Neural cell (in vitro differentiated cells): ENCODE measurements at regions not wholly inside any gene's neighbourhood (a gene's known extent, or its start where the extent isn't known, plus 50 kb on each side); places are given as distances from the start of the nearest gene placed in this dataset.

ENCODE experiments used
- H2AFZ ChIP-seq: fragments of 200-600, 300-800 bp; sonication (generic), shearing (Covaris generic); 2 replicates; pipeline ENCODE4 v1.6.0; 2014; ENCODE audit warnings: low read depth, mild to moderate bottlenecking, antibody characterized with exemption, low read length, moderate library complexity
- H3F3A ChIP-seq: fragments of 200-600 bp; shearing (Covaris generic); 2 replicates; pipeline ENCODE4 v1.6.1; 2016; ENCODE audit warnings: mild to moderate bottlenecking, moderate library complexity, mixed read lengths, antibody characterized with exemption, low read length; ENCODE audit not compliant: insufficient read depth, poor library complexity, severe bottlenecking
- H3K27ac ChIP-seq: fragments of 200-600, 300-800 bp; sonication (generic), shearing (Covaris generic); 2 replicates; pipeline ENCODE4 v1.5.1; 2014; ENCODE audit warnings: mild to moderate bottlenecking, low read length, moderate library complexity
- H3K27me3 ChIP-seq: fragments of 300-800, 200-600 bp; sonication (generic), shearing (Covaris generic); 2 replicates; pipeline ENCODE4 v1.6.0; 2014; ENCODE audit warnings: mild to moderate bottlenecking, low read depth, low read length, moderate library complexity; ENCODE audit not compliant: insufficient read depth
- H3K36me3 ChIP-seq: fragments of 300-800, 200-600 bp; sonication (generic), shearing (Covaris generic); 2 replicates; pipeline ENCODE4 v1.5.1; 2014; ENCODE audit warnings: mild to moderate bottlenecking, antibody characterized with exemption, low read length, moderate library complexity; ENCODE audit not compliant: insufficient read depth
- H3K4me2 ChIP-seq: fragments of 300-800, 200-600 bp; sonication (generic), shearing (Covaris generic); 2 replicates; pipeline ENCODE4 v1.6.0; 2014; ENCODE audit warnings: mild to moderate bottlenecking, low read length
- H3K4me3 ChIP-seq: fragments of 300-800, 200-600 bp; sonication (generic), shearing (Covaris generic); 2 replicates; pipeline ENCODE4 v1.5.1; 2014; ENCODE audit warnings: mild to moderate bottlenecking, low read length, moderate library complexity
- H3K79me2 ChIP-seq: fragments of 200-600 bp; shearing (Covaris generic); replicated peaks from 2 replicates; pipeline ENCODE4 v1.6.0; 2014; ENCODE audit warnings: mild to moderate bottlenecking, low read length, moderate library complexity; ENCODE audit not compliant: insufficient read depth
- H3K9ac ChIP-seq: fragments of 300-800, 200-600 bp; sonication (generic), shearing (Covaris generic); 2 replicates; pipeline ENCODE4 v1.6.1; 2016; ENCODE audit warnings: mild to moderate bottlenecking, low read length, mixed read lengths
- H3K9me2 ChIP-seq: fragments of 200-600 bp; shearing (Covaris generic); 2 replicates; pipeline ENCODE4 v1.6.1; 2016; ENCODE audit warnings: mild to moderate bottlenecking, low read length, mixed read lengths; ENCODE audit not compliant: insufficient read depth
- H3K9me3 ChIP-seq: fragments of 200-600, 300-800 bp; sonication (generic), shearing (Covaris generic); 2 replicates; pipeline ENCODE4 v1.6.1; 2016; ENCODE audit warnings: mild to moderate bottlenecking, mixed run types, low read length, moderate library complexity, mixed read lengths
- H4K20me1 ChIP-seq: fragments of 200-600 bp; shearing (Covaris generic); 2 replicates; pipeline ENCODE4 v1.6.1; 2016; ENCODE audit warnings: mild to moderate bottlenecking, mixed run types; ENCODE audit not compliant: insufficient read depth
- CTCF ChIP-seq: fragments of 450-650 bp; IDR thresholded peaks from 2 replicates; pipeline ENCODE4 v1.5.1; 2014; ENCODE audit warnings: antibody characterized with exemption, mild to moderate bottlenecking, moderate library complexity; ENCODE audit not compliant: poor library complexity, severe bottlenecking
- EP300 ChIP-seq: fragments of 450-650 bp; conservative IDR thresholded peaks from 2 replicates; pipeline ENCODE4 v1.6.1; 2014; ENCODE audit warnings: antibody characterized with exemption, mild to moderate bottlenecking, moderate library complexity; ENCODE audit not compliant: poor library complexity, severe bottlenecking
- EZH2 ChIP-seq: fragments of 200-600, 300-800 bp; shearing (Covaris generic), sonication (generic); IDR thresholded peaks from 2 replicates; pipeline ENCODE4 v1.6.1; 2014; ENCODE audit warnings: antibody characterized with exemption, low read length, borderline replicate concordance, mild to moderate bottlenecking; ENCODE audit not compliant: insufficient read depth, poor library complexity, severe bottlenecking
- MXI1 ChIP-seq: fragments of 450-650 bp; conservative IDR thresholded peaks from 2 replicates; pipeline ENCODE4 v1.6.1; 2014; ENCODE audit warnings: antibody characterized with exemption, mild to moderate bottlenecking; ENCODE audit not compliant: poor library complexity, severe bottlenecking
- POLR2AphosphoS5 ChIP-seq: IDR thresholded peaks from 2 replicates; pipeline ENCODE4 v1.6.1; 2012
- RAD21 ChIP-seq: fragments of 450-650 bp; conservative IDR thresholded peaks from 2 replicates; pipeline ENCODE4 v1.6.1; 2014; ENCODE audit warnings: antibody characterized with exemption, mild to moderate bottlenecking, moderate library complexity
- REST ChIP-seq: IDR thresholded peaks from 2 replicates; pipeline ENCODE4 v1.6.1; 2012; ENCODE audit warnings: borderline replicate concordance
- SMC3 ChIP-seq: fragments of 450-650 bp; conservative IDR thresholded peaks from 2 replicates; pipeline ENCODE4 v1.6.1; 2014; ENCODE audit warnings: antibody characterized with exemption, mild to moderate bottlenecking, moderate library complexity; ENCODE audit not compliant: poor library complexity
- TAF1 ChIP-seq: IDR thresholded peaks from 2 replicates; pipeline ENCODE4 v1.6.1; 2012; ENCODE audit warnings: low read depth

- Histone ChIP-seq H3K4me3 (no peak overlapping the region), H3K27ac (no peak overlapping the region), H3K9ac (no peak overlapping the region), H3K4me2 (no peak overlapping the region), H3K9me2 (no peaks in the 10 kb centered on the region), H3K27me3 (no peaks in the 10 kb centered on the region), H4K20me1 (no peaks in the 10 kb centered on the region), H3F3A (no peaks in the 10 kb centered on the region), H3K9me3 (no peaks in the 10 kb centered on the region), H3K36me3 (no peaks in the 10 kb centered on the region), H3K79me2 (no peaks in the 10 kb centered on the region), H2AFZ (no peak overlapping the region)
- TF ChIP-seq TAF1, result no peak
- no peak for TF ChIP-seq POLR2AphosphoS5
- no peak for TF ChIP-seq MXI1
- no peak for TF ChIP-seq EZH2
- TF ChIP-seq SMC3, result no peak
- no peak for TF ChIP-seq CTCF
- no peak for TF ChIP-seq REST
- TF ChIP-seq RAD21, result no peak
- TF ChIP-seq EP300, result no peak
Measured at GRCh38 chr12:30243426-30243825, 452.2 kb downstream of the IPO8 start.

DNA sequence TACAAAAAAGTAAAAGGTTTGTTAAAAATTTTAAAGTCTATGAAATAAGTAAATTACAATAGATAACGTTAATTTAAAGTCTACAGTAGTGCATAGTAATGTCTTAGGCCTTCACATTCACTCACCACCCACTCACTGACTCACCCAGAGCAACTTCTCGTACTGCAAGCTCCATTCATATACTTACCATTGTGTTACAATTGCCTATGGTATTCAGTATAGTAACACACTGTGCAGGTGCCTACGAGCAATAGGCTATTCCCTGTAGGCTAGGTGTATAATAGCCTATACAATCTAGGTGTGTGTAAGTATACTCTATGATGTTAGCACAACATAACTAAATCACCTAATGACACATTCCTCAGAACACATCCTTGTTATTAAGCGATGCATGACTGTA lies 435.3 kb upstream of the TMTC1 start:
- H3K79me2 ChIP-seq, result no peaks in the 10 kb centered on the region
- no peak overlapping the region for H2AFZ ChIP-seq
- no peak overlapping the region for H3K4me2 ChIP-seq
- no peaks in the 10 kb centered on the region for H4K20me1 ChIP-seq
- H3K36me3 ChIP-seq, result no peaks in the 10 kb centered on the region
- H3K9me2 ChIP-seq, result no peaks in the 10 kb centered on the region
- H3K27ac ChIP-seq, result peak overlapping the region; percentile 49
- no peak overlapping the region for H3K9ac ChIP-seq
- no peaks in the 10 kb centered on the region for H3K9me3 ChIP-seq
- H3K27me3 ChIP-seq, result no peaks in the 10 kb centered on the region
- no peak overlapping the region for H3K4me3 ChIP-seq
- no peak for TF ChIP-seq EP300
- no peak for TF ChIP-seq RAD21
- TF ChIP-seq REST, result no peak
- no peak for TF ChIP-seq SMC3
- TF ChIP-seq CTCF, result no peak
- TF ChIP-seq TAF1, result no peak
- no peak for TF ChIP-seq MXI1
- no peak for TF ChIP-seq POLR2AphosphoS5
- H3F3A ChIP-seq, result no peaks in the 10 kb centered on the region
